ENCODE measurements at regions not wholly inside any gene's neighbourhood (a gene's known extent, or its start where the extent isn't known, plus 50 kb on each side); places are given as distances from the start of the nearest gene placed in this dataset.

DNA sequence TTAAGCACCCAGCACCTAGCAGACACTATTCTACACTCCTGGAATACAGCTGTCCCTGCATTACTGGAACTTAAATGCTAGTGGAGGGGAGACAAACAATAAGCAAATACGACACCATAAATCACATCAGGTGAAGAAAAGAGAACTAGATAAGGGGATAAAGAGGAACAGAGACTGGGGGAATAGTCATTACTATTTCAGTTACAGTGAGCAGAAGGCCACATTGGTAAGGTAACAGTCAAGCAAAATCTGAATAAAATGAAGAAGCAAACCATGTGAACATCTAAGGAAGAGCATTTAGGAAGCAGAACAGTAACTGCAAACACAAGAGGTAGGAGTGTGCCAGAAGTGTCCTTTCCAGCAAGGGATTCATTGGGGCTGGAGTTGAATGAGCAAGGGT lies 77.0 kb upstream of the PTPRM start (continued):
- TF ChIP-seq HMGXB4 (CRISPR knock-in tag; IDR thresholded peaks at IDR 0.05) (no peak), FOXJ3 (CRISPR knock-in tag; IDR thresholded peaks at IDR 0.05; ENCODE audit: borderline replicate concordance) (no peak), ZNF425 (CRISPR knock-in tag; conservative IDR thresholded peaks at IDR 0.05) (no peak), STAT6 (CRISPR knock-in tag; conservative IDR thresholded peaks at IDR 0.05; ENCODE audit: low read depth) (no peak), ZNF532 (CRISPR knock-in tag; IDR thresholded peaks at IDR 0.05; ENCODE audit: borderline replicate concordance) (no peak)

GRCh38 chr18:7492385-7492784 lies 74.7 kb upstream of the PTPRM start:
- H3K9me3 Mint-ChIP-seq: peaks cover 8% of the 10 kb centered on the region; the same call in 1 of the 2 replicates
- POLR2A ChIA-PET: no interaction called here
- no peaks in the 10 kb centered on the region for H3K36me3 Mint-ChIP-seq
- no peak overlapping the region for H3K27ac Mint-ChIP-seq
- no peak for ATAC-seq
- CTCF ChIA-PET: no interaction called here
- H3K4me3 Mint-ChIP-seq: no peak overlapping the region
- H3K27me3 Mint-ChIP-seq (ENCODE audit: low read depth): no peaks in the 10 kb centered on the region; the same call in 1 of the 2 replicates
- DNase-seq (ENCODE audit: low spot score): no peak
- peaks cover 4% of the 10 kb centered on the region; the same call in 1 of the 2 replicates for H3K4me1 Mint-ChIP-seq
- TF ChIP-seq ZNF425 (CRISPR knock-in tag; conservative IDR thresholded peaks at IDR 0.05): no peak
- TF ChIP-seq, protein P1, sequence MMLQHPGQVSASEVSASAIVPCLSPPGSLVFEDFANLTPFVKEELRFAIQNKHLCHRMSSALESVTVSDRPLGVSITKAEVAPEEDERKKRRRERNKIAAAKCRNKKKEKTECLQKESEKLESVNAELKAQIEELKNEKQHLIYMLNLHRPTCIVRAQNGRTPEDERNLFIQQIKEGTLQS (CRISPR knock-in tag; conservative IDR thresholded peaks at IDR 0.05): no peak
- TF ChIP-seq, protein P2, sequence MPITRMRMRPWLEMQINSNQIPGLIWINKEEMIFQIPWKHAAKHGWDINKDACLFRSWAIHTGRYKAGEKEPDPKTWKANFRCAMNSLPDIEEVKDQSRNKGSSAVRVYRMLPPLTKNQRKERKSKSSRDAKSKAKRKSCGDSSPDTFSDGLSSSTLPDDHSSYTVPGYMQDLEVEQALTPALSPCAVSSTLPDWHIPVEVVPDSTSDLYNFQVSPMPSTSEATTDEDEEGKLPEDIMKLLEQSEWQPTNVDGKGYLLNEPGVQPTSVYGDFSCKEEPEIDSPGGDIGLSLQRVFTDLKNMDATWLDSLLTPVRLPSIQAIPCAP (CRISPR knock-in tag; IDR thresholded peaks at IDR 0.05): no peak
- TF ChIP-seq TP53 (CRISPR knock-in tag; IDR thresholded peaks at IDR 0.05): no peak
- TF ChIP-seq CDX4 (CRISPR knock-in tag; IDR thresholded peaks at IDR 0.05; ENCODE audit: borderline replicate concordance): no peak
- TF ChIP-seq GRHL2 (CRISPR knock-in tag; IDR thresholded peaks at IDR 0.05; ENCODE audit: insufficient replicate concordance, severe bottlenecking): no peak
- no peak for TF ChIP-seq ZNF532 (CRISPR knock-in tag; IDR thresholded peaks at IDR 0.05; ENCODE audit: borderline replicate concordance)
- TF ChIP-seq GTF2I (CRISPR knock-in tag; conservative IDR thresholded peaks at IDR 0.05): no peak
